ENCODE measurements at regions not wholly inside any gene's neighbourhood (a gene's known extent, or its start where the extent isn't known, plus 50 kb on each side); places are given as distances from the start of the nearest gene placed in this dataset.
"Not testable (repeated sequence)": the region's sequence is repeated elsewhere in the genome, so short reads cannot be mapped to it uniquely, and the experiment has no call there.

DNA sequence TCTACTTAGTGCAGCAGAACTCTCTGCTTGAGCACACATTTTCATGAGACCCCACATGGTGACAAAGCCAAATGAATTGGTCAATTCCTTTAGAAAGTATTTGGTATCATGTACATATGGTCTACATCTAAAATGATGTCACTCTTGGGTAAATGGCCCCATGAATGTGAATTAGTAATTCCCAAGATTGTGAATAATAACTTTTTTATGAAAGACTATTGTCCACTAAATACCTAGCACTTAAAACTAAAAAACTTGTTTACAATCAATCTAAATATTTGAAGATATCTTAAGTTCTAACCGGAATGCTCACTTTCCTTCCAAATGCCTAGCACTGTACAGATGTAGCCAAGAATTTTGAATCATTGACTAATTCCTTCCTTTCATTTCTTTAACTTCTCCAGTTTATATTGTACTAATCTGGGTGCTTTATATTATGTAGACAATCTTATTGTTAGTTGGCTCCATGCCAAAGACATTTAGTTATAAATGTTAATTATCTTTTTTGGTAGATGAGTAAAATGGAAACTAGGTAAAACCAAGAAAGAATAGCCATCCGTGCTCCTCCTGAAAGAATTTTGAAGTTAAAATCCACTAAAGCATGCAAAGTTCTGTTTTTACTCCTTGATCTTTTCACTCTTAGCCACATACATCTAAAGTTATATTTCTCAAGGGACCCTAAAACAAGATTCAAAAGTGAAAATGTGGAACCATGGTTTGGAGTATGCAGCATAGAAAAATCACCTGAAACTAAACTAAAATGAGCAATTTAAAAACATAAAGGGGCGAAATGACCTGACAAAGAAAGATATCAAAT, 145.0 kb upstream of the ARHGAP20 start:
- no peak for DNase-seq (ENCODE audit: low read depth)
- in situ Hi-C loops (cut with HindIII; ENCODE audit: low sequenced_read_pairs), result no loop called here
- no peak overlapping the region for H3K4me3 ChIP-seq (ENCODE audit: low read depth, low read length)
- TF ChIP-seq, protein P1, sequence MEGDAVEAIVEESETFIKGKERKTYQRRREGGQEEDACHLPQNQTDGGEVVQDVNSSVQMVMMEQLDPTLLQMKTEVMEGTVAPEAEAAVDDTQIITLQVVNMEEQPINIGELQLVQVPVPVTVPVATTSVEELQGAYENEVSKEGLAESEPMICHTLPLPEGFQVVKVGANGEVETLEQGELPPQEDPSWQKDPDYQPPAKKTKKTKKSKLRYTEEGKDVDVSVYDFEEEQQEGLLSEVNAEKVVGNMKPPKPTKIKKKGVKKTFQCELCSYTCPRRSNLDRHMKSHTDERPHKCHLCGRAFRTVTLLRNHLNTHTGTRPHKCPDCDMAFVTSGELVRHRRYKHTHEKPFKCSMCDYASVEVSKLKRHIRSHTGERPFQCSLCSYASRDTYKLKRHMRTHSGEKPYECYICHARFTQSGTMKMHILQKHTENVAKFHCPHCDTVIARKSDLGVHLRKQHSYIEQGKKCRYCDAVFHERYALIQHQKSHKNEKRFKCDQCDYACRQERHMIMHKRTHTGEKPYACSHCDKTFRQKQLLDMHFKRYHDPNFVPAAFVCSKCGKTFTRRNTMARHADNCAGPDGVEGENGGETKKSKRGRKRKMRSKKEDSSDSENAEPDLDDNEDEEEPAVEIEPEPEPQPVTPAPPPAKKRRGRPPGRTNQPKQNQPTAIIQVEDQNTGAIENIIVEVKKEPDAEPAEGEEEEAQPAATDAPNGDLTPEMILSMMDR (IDR thresholded peaks at IDR 0.05; ENCODE audit: low read depth, low read length, missing control alignments), result no peak

DNA sequence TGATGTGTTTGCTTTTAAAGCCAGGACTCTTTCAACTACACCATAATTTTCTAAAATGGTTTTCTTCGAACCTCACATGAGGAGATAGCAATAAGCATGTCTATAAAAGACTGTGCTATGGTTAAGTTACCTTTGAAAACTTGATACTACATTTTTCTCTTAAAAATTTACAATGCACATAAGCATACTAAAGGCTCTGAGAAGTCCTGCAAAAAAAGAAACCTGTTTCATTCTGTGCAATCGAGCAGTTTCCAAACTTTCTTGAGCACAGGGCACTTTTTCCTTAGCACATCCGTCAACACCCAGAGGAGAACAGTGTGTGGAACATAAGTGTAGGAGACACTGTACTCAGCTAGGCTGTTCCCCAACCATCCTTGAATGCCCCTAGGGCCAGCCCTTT, 144.1 kb upstream of the ARHGAP20 start:
- in situ Hi-C loops (cut with HindIII; ENCODE audit: low sequenced_read_pairs), result no loop called here
- H3K4me3 ChIP-seq (ENCODE audit: low read depth, low read length), result no peak overlapping the region
- TF ChIP-seq, protein P1 (IDR thresholded peaks at IDR 0.05; ENCODE audit: low read depth, low read length, missing control alignments), result no peak
- DNase-seq (ENCODE audit: low read depth), result no peak

DNA sequence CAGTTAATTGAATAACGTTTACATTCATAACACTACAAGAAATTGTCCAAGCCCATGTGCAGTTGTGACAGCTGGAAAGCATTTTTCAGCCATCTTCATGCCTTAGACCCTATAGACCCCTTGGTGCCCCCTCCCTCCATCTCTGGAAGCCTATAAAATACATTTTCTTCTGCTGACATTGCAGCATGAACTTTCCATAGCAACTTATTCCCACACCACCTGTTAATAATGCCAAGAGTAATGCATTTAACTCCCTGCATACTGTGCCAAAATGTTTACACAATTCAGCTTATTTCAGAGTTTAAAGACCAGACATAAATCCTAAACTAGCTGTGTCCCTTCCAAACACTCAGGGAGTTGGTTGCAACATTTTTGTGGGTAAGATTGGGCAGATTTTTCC, 143.0 kb upstream of the ARHGAP20 start:
- no peak for DNase-seq (ENCODE audit: low read depth)
- no peak overlapping the region for H3K4me3 ChIP-seq (ENCODE audit: low read depth, low read length)
- in situ Hi-C loops (cut with HindIII; ENCODE audit: low sequenced_read_pairs), result no loop called here
- TF ChIP-seq, protein P1 (IDR thresholded peaks at IDR 0.05; ENCODE audit: low read depth, low read length, missing control alignments), result no peak

DNA sequence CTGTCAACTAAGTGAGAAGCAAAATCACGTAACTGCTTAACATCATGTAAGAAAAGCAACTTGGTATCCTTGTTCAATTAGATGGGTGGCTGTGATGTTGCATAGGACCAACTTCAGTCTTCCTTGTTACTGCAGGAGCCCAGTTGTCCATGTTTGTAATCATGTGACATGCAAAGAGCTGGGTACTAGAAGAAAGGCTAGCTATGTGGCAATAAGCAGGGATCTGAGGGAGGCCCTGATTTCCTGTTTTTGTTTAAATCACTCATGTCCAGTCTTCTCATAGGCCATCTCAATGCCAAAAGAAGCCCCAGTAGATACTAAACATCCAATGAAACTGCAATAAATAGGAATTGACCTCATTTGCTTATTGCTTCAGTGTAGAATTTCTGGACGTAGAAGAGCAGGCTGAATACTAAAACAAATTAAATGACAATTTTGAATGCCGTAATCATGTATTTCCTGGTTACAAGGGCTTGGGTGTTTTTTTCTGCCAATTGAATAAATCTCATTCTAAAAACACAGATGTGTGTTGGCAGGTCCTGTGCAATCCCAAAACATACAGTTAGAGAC, 140.8 kb upstream of the ARHGAP20 start:
- in situ Hi-C loops (cut with HindIII; ENCODE audit: low sequenced_read_pairs), result no loop called here
- H3K4me3 ChIP-seq (ENCODE audit: low read depth, low read length), result no peak overlapping the region
- DNase-seq (ENCODE audit: low read depth), result no peak
- TF ChIP-seq, protein P1 (IDR thresholded peaks at IDR 0.05; ENCODE audit: low read depth, low read length, missing control alignments), result no peak

DNA sequence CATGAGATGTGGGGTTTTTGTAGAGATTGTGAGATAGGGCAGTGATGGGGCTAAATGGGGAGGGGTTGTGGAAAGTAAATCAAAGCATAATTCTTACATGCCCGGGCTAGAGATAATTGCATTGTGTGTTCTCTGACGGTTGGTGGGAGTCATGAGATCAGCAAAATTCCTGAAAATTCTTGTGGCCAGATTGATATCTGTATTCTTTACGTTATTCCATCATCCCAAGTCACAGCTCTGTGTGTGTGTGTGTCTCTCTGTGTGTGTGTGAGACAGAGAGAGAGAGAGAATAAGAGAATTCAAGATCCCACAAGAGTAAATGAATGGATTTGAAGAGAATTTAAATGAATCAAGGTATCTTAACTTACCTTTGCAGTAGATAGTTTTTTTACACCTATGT, 138.6 kb upstream of the ARHGAP20 start:
- TF ChIP-seq, protein P1 (IDR thresholded peaks at IDR 0.05; ENCODE audit: low read depth, low read length, missing control alignments), result no peak
- DNase-seq (ENCODE audit: low read depth), result no peak
- no peak overlapping the region for H3K4me3 ChIP-seq (ENCODE audit: low read depth, low read length)
- in situ Hi-C loops (cut with HindIII; ENCODE audit: low sequenced_read_pairs), result no loop called here

DNA sequence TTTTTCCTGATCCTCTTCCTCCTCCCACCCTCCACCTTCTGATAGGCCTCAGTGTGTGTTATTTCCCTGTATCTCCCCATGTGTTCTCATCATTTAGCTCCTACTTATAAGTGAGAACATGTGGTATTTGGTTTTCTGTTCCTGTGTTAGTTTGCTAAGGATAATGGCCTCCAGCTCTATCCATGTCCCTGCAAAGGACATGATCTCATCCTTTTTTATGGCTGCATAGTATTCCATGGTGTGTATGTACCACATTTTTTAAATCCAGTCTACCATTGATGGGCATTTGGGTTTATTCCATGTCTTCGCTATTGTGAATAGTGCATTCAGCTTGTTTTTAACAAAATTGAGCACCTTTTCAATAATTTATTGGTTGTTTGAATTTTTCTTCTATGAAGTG, 130.8 kb upstream of the ARHGAP20 start:
- H3K4me3 ChIP-seq (ENCODE audit: low read depth, low read length); in situ Hi-C loops (cut with HindIII; ENCODE audit: low sequenced_read_pairs); DNase-seq (ENCODE audit: low read depth): not testable (repeated sequence)

DNA sequence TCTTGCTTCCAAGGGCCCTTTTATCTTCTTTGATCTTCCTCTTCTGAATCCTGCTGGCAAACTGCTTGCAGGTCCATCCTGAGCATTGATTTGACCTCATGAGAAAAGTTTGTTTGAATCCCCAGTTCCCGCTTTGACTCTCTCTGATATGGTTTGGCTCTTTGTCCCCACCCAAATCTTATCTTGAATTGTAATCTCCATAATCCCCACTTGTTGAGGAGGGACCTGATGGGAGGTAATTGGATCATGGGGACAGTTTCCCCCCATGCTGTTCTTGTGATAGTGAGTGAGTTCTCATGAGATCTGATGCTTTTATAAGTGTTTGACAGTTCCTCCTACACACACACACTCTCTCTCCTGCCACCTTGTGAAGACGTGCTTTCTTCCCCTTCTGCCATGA, 126.6 kb upstream of the ARHGAP20 start:
- TF ChIP-seq, protein P1 (IDR thresholded peaks at IDR 0.05; ENCODE audit: low read depth, low read length, missing control alignments), result no peak
- no peak for DNase-seq (ENCODE audit: low read depth)
- no peak overlapping the region for H3K4me3 ChIP-seq (ENCODE audit: low read depth, low read length)
- in situ Hi-C loops (cut with HindIII; ENCODE audit: low sequenced_read_pairs), result no loop called here
